GM19463 (cell line): ENCODE measurements at regions not wholly inside any gene's neighbourhood (a gene's known extent, or its start where the extent isn't known, plus 50 kb on each side); places are given as distances from the start of the nearest gene placed in this dataset.
"Not testable (repeated sequence)": the region's sequence is repeated elsewhere in the genome, so short reads cannot be mapped to it uniquely, and the experiment has no call there.

ENCODE experiments used
- ATAC-seq: cut with Tn5 transposase; IDR thresholded peaks from one replicate; pipeline ENCODE4 v1.9.1; 2021; ENCODE audit warnings: mild to moderate bottlenecking, moderate library complexity; ENCODE audit not compliant: unreplicated experiment

GRCh38 chr4:117014236-117014635, 71.1 kb downstream of the TRAM1L1 start:
- ATAC-seq = no peak

GRCh38 chr4:117010671-117011070, 74.7 kb downstream of the TRAM1L1 start:
- ATAC-seq = no peak

DNA sequence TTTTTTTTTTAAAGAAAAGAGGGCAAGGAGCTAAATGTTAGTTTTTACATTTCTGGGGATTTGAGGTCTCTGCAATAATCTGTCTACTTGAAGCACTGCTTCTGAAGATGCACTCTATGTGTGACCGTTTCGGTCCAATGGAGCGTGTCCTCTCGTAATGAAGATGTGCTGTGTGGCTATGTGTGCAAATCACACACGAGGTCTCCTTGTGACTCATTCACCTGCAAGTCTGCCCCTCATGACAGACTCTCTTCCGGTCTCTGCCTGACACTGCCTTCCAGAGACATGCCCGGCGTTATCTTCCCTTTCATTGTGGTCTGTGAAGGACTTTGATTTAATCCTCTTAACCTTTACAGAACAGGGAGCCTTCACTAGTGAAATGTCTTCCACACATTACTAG, 84.3 kb downstream of the TRAM1L1 start:
- peak; percentile 96 for ATAC-seq

DNA sequence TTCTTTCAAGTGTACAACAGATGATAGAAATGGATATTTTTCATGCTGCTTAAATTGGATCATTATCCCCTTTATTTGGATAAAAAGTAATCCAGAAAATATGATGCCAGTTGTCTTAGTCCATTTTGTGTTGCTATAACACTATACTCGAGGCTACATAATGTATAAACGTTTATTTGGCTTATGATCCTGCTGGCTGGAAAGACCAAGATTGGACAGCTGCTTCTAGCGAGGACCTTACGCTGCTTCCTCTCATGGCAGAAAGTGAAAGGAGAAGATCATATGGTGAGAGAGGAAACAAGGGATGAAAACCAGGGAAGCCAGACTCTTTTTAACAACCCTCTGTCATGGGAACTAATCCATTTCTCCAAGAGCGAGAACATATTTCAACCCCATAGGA, 102.7 kb downstream of the TRAM1L1 start:
- no peak for ATAC-seq

- ATAC-seq = not testable (repeated sequence)
Measured at GRCh38 chr4:116980436-116980835, 104.9 kb downstream of the TRAM1L1 start.

DNA sequence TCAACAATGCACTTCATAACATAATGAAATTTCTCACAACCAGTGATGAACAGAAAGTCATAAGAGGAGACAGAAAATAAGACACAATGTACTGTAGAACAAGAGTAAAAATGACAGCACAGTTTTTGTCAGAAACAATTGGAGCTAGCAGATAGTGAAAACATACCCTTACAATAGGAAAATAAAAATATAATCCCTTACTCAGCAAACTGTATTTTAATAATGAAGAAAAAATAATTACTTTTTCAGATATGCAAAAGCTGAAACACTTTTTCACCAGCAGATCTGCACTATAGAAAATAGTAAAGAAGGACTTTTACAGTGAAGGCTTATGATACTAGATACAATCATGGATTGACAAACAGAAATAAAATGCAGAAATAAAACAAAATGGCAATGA, 126.3 kb downstream of the TRAM1L1 start:
- no peak for ATAC-seq

DNA sequence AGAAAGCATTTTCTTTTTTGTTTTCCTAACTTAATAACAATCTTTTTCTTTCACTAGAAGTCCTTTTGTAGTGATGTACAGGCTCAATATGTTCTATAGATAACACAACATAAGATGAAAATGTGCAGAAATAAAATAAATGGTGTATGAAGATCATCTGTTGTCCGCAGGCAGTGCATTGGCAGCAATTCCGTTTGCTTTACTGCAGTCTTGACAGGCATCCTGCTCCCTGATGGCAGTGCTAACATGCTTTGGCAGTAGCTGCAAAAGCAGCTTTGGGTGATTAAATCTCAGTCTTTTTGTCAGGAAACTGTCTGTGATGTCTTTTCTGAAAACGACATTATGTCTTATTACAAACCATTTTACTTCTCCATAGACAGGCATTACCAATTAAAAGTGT, 131.4 kb downstream of the TRAM1L1 start:
- ATAC-seq = no peak

GRCh38 chr4:116952530-116953136, 132.7 kb downstream of the TRAM1L1 start:
- no peak for ATAC-seq

DNA sequence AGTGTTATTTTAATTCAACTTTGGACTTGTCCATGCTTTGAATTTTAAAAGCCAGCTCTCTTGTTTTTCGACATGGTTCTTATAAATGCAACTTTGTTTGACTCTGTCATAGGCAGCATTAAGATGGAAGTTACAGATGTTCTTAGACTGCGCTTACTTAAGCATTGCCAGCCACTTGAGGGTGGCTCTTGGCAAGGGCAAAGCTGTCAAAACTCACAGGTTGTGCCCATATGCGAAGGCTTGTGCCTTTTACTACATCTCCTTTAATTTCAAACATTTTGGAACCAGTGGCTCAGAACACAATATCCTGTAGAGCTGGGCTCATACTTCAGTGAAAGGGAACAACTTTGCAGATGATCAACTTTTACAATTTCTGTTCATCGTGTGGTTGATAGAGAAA, 135.5 kb downstream of the TRAM1L1 start:
- ATAC-seq = no peak

DNA sequence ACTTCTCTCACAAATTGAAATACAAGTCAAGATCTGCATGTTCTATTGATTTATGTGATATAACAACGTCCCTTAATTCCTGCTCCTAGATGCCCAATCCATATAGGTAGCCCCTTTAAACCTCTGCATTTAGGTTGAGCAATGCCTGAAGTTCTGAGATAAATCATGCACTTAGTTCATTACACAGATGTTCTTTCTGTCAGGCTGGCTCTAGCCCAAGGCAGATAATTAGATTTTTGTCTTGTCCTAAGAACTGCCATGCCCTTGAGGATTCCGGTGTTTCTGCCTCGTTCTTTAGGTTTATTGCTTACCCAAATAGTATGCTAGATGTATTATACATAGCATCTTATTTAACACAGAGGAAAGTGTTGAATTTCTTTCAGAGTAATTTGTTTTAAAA, 143.1 kb downstream of the TRAM1L1 start:
- ATAC-seq = no peak

DNA sequence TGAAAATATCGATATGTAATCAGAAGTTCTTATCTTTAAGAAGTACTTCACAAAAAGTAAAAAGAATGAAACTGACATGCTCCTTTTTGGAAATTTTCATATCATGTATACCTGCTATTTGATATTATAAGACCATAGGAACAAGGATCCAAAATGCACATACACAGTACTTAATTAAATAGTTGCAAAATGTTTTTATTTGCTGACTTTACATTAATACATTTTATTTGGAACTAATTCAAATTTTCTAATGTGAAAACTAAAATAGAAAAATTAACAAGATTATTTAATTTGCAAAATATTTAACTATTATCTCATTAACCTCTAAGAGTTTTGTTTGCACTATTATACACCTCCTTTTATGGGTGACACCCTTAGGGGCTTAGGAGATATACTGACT, 155.0 kb downstream of the TRAM1L1 start:
- no peak for ATAC-seq

GRCh38 chr4:116926631-116927295, 158.6 kb downstream of the TRAM1L1 start:
- ATAC-seq = no peak

GRCh38 chr4:116925900-116926457, 159.4 kb downstream of the TRAM1L1 start:
- no peak for ATAC-seq

DNA sequence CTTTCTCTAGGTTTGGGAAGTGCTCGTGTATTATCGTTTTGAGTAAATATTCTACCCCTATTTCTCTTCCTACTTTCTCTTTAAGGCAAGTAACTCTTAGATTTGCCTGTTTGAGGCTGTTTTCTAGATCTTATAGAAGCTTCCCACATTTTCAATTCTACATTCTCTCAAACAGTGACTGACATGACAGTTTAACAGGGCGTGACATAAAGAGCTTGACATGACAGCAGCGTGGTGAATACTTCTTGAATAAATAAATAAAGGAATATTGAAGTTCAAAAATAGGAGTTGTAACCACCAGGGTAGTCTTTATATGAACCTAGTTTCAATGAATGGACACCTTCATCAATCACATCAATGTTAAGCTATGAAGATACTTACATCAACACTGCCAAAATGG, 162.0 kb downstream of the TRAM1L1 start:
- ATAC-seq = no peak

DNA sequence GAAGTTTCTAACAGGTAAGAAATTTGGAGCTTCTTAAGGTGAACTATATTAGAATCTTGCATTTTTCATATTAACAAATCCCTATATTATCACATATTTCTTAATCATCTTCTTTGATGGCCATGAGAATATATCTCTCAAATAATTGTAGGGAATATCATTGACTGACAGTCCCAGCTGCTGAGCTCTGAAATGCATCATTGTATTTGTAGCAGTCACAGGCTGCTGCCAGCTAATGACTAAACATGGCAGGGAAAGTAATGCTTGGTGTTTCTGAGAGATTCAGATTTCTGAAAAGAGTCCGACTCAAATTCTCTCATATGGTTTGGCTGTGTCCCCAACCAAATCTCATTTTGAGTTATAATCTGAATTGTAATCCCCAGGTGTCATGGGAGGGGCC, 171.9 kb downstream of the TRAM1L1 start:
- no peak for ATAC-seq

- no peak for ATAC-seq
Measured at GRCh38 chr4:116906758-116907157, 178.6 kb downstream of the TRAM1L1 start.

DNA sequence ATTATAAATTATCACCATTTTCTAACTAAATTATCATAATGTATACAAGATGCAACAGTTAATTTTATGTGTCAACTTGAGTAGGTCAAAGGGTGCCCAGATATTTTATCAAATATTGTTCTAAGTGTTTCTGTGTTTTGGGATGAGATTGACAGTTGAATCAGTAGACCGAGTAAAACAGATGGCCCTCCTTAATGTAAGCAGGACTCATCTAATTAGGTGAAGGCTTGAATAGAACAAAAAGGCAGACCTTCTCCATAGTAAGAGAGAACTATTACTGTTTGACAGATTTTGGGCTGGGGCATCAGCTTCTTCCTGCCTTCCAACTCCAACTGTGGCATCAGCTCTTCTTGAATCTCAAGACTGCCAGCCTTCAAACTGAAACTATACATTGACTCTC, 185.8 kb downstream of the TRAM1L1 start:
- ATAC-seq = no peak

DNA sequence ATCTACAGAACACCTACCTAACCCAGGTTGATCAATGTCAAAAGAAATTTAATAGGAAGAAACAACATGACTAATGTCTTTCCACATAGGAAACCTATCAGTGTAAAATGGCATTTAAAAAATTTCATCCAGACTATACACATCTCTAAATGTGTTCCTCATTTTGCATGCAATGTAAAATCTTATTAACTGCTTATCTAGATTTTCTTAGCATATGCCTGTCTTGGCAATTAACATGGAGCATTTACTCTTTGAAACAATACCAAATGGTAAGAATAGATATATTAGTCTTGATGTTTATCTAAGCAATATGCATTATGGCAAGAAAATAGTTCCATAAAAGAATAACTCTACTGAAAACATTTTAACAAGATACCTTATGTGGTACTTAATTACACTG, 199.8 kb downstream of the TRAM1L1 start:
- no peak for ATAC-seq

- ATAC-seq = no peak
Measured at GRCh38 chr4:116882503-116882902, 202.9 kb downstream of the TRAM1L1 start.

DNA sequence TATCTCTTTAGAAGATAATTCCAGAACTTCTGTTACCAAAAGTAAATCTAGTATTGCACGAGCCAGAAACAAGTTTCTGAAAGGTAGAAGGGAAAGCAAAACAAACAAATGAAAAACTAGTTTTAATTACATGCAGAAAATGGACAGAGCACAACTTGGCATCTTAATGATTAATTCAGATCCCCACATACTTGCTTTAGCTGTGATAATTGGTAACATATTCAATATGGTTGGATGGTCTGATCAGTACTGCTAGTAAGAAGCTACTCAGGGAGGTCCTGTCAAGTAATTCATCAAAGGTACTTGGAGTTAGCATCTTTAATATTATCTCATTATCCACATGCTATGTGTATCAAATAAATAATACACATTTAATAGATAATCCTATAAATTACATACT, 204.3 kb downstream of the TRAM1L1 start:
- ATAC-seq = peak; percentile 83

GRCh38 chr4:116880625-116881024, 204.8 kb downstream of the TRAM1L1 start:
- peak; percentile 48 for ATAC-seq

DNA sequence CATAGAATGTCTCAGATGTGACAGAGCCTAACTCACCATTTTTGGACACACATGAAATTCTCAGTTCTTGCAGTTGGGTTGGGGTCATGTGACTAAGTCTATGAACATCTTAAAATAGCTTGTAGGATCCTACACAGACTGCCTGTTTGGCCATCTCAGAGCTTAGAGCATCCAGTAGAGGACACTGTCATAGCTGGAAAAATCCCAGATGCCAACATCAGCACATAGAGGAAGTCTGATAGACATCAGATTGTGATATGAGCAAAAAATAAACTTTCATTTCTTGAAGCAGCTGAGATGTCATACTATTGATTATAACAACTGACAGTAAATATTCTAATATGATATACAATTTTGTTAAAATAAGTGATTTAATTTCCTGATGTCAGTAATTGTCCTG, 207.1 kb downstream of the TRAM1L1 start:
- ATAC-seq = no peak

- ATAC-seq = no peak
Measured at GRCh38 chr4:116877069-116877468, 208.3 kb downstream of the TRAM1L1 start.
